ENCODE measurements at regions not wholly inside any gene's neighbourhood (a gene's known extent, or its start where the extent isn't known, plus 50 kb on each side); places are given as distances from the start of the nearest gene placed in this dataset.

DNA sequence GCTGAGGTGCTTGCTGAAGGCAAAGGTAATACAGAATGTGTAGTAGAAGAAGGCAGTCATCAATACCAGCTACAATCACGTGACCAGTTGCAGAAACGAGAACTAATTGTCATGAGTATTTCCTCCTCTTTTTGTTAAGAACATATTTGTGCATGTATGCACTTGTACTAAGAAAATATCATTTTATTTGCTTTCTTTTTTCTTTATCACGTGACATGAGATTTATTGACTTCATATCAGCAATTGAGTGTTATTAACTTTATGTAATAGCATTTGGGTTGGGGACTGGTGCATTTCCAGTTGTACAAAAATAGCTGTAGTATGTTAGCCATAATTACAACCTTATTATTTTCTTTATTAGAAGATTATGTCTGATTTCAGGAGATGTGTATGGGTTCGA is 90.0 kb downstream of the MAGEE1 start:
- Histone ChIP-seq H2AFZ (ENCODE audit: low read depth, low read length) (no peak overlapping the region), H3K27me3 (ENCODE audit: control insufficient read depth in 2 of 2, insufficient read depth in 2 of 2, low read length in 2 of 2) (no peaks in the 10 kb centered on the region), H3K4me2 (ENCODE audit: insufficient read depth, low read length) (no peak overlapping the region), H3K79me2 (ENCODE audit: control insufficient read depth, insufficient read depth, low read length) (no peaks in the 10 kb centered on the region), H3K9me1 (replicated peaks; ENCODE audit: control insufficient read depth, extremely low read depth, insufficient read depth, low read length) (no peaks in the 10 kb centered on the region), H3K36me3 (ENCODE audit: control insufficient read depth in 2 of 2, extremely low read depth in 1 of 2, insufficient read depth in 2 of 2, low read length in 2 of 2) (no peaks in the 10 kb centered on the region), H4K20me1 (replicated peaks; ENCODE audit: control insufficient read depth, extremely low read depth, insufficient read depth, low read length) (no peaks in the 10 kb centered on the region), H3K27ac (ENCODE audit: insufficient read depth, low read depth, low read length) (no peak overlapping the region), H3K4me1 (ENCODE audit: control insufficient read depth, extremely low read depth, insufficient read depth, low read length) (no peaks in the 10 kb centered on the region), H3K9ac (replicated peaks; ENCODE audit: extremely low read depth, insufficient read depth, low read length) (no peak overlapping the region), H3K9me3 (replicated peaks; ENCODE audit: control insufficient read depth, insufficient read depth, low read length) (no peaks in the 10 kb centered on the region), H3K4me3 (replicated peaks in 1 of 3; ENCODE audit: insufficient read depth in 1 of 3, low read depth in 1 of 3, low read length in 3 of 3) (no peak overlapping the region)
- ChIA-PET CTCF (no interaction called here), POLR2A (no interaction called here)
- intact Hi-C loops (cut with micrococcal nuclease), result no loop called here
- no peak for FAIRE-seq
- DNase-seq (ENCODE audit: low read depth, low spot score), result no peak
- TF ChIP-seq POLR2AphosphoS5 (IDR thresholded peaks at IDR 0.05; ENCODE audit: insufficient read depth, low read depth, low read length) (no peak), JUN (IDR thresholded peaks at IDR 0.05; ENCODE audit: borderline replicate concordance, insufficient read depth, insufficient read length, low read depth) (no peak), POLR2A (IDR thresholded peaks at IDR 0.05; ENCODE audit: low read depth, low read length) (no peak), EZH2 (IDR thresholded peaks at IDR 0.05; ENCODE audit: borderline replicate concordance, low read depth, low read length, severe bottlenecking) (no peak), GATA2 (IDR thresholded peaks at IDR 0.05; ENCODE audit: insufficient read depth, insufficient read length, low read depth, low read length) (no peak), MYC (IDR thresholded peaks at IDR 0.05; ENCODE audit: low read depth, low read length) (no peak), CTCF (IDR thresholded peaks at IDR 0.05; ENCODE audit: extremely low read depth in 1 of 2, insufficient read depth in 1 of 2, low read depth in 1 of 2, low read length in 2 of 2) (no peak), FOS (IDR thresholded peaks at IDR 0.05; ENCODE audit: borderline replicate concordance, insufficient read depth, low read length) (no peak), MAX (IDR thresholded peaks at IDR 0.05; ENCODE audit: insufficient read depth, insufficient read length) (no peak)
- dilution Hi-C loops (cut with MboI; ENCODE audit: extremely low pct_ligation_motif_present, low sequenced_read_pairs), result no loop called here
- no TSS peak for BruUV-seq (replicated peaks)

All from endothelial cell of umbilical vein (primary cell).